GM18520 (cell line): ENCODE measurements at regions not wholly inside any gene's neighbourhood (a gene's known extent, or its start where the extent isn't known, plus 50 kb on each side); places are given as distances from the start of the nearest gene placed in this dataset.

Experiments
- ATAC-seq: cut with Tn5 transposase; IDR thresholded peaks from one replicate; pipeline ENCODE4 v1.9.1; 2021; ENCODE audit not compliant: unreplicated experiment

GRCh38 chr1:168865850-168866620 is 137.0 kb upstream of the DPT start:
- no peak for ATAC-seq

- no peak for ATAC-seq
Observed at GRCh38 chr1:168867941-168868634, 139.1 kb upstream of the DPT start.

- ATAC-seq: no peak
Observed at GRCh38 chr1:168871531-168871930, 142.5 kb upstream of the DPT start.

- no peak for ATAC-seq
Observed at GRCh38 chr1:168875831-168876230, 146.8 kb upstream of the DPT start.

- ATAC-seq: no peak
Observed at GRCh38 chr1:168876830-168877229, 147.8 kb upstream of the DPT start.

GRCh38 chr1:168879896-168880734 is 151.1 kb upstream of the DPT start:
- no peak for ATAC-seq

GRCh38 chr1:168881656-168882260 is 152.8 kb upstream of the DPT start:
- no peak for ATAC-seq

- ATAC-seq: no peak
Observed at GRCh38 chr1:168887381-168887780, 158.4 kb upstream of the DPT start.

GRCh38 chr1:168888418-168888817 is 159.4 kb upstream of the DPT start:
- no peak for ATAC-seq

GRCh38 chr1:168892931-168893330 is 163.9 kb upstream of the DPT start:
- no peak for ATAC-seq

GRCh38 chr1:168893359-168893801 is 164.4 kb upstream of the DPT start:
- ATAC-seq: no peak

GRCh38 chr1:168894397-168894903 is 165.4 kb upstream of the DPT start:
- no peak for ATAC-seq

- no peak for ATAC-seq
Observed at GRCh38 chr1:168897249-168897648, 168.2 kb upstream of the DPT start.

- no peak for ATAC-seq
Observed at GRCh38 chr1:168903237-168903830, 174.3 kb upstream of the DPT start.

GRCh38 chr1:168905633-168906032 is 176.6 kb upstream of the DPT start:
- no peak for ATAC-seq

GRCh38 chr1:168906367-168906766 is 177.4 kb upstream of the DPT start:
- ATAC-seq: no peak

- ATAC-seq: no peak
Observed at GRCh38 chr1:168907053-168907452, 178.0 kb upstream of the DPT start.

GRCh38 chr1:168907786-168908348 is 178.9 kb upstream of the DPT start:
- no peak for ATAC-seq

- ATAC-seq: no peak
Observed at GRCh38 chr1:168910403-168910802, 181.4 kb upstream of the DPT start.

- no peak for ATAC-seq
Observed at GRCh38 chr1:168911370-168911769, 182.4 kb upstream of the DPT start.
